ENCODE measurements at regions not wholly inside any gene's neighbourhood (a gene's known extent, or its start where the extent isn't known, plus 50 kb on each side); places are given as distances from the start of the nearest gene placed in this dataset.

- H3K4me3 ChIP-seq = no peak overlapping the region
- intact Hi-C loops (cut with DNase I; ENCODE audit: low total_unique reads) = loop anchor here (5.0 kb wide), 1 partner anchor 246 kb away; no protein-coding TSS in a partner anchor
- H3K36me3 ChIP-seq = no peaks in the 10 kb centered on the region
- DNase-seq = no peak
- H3K27me3 ChIP-seq (replicated peaks in 1 of 7) = peaks cover 0 to 25% (median 0%) of the 10 kb centered on the region in 7 donors
- TF ChIP-seq POLR2A (IDR thresholded peaks at IDR 0.05) (no peak), CTCF (IDR thresholded peaks at IDR 0.05 in 8 of 11, conservative IDR thresholded peaks at IDR 0.05 in 3 of 11) (no peak), POLR2AphosphoS5 (IDR thresholded peaks at IDR 0.05) (no peak)
- 75 to 96% (median 82%) methylated on average over 5 of the region's 5 CpGs for WGBS, 5 donors
- no peak overlapping the region for H3K27ac ChIP-seq
- H3K4me1 ChIP-seq = peaks cover 13 to 35% (median 24%) of the 10 kb centered on the region in 6 donors
- H3K9me3 ChIP-seq = no peaks in the 10 kb centered on the region
These were observed 146.1 kb downstream of the SMAD6 start for GRCh38 chr15:66848116-66848515.

- TF ChIP-seq POLR2A (IDR thresholded peaks at IDR 0.05) = no peak
- Histone ChIP-seq H3K9me3 (no peaks in the 10 kb centered on the region), H3K27me3 (replicated peaks in 1 of 7) (peaks cover 0 to 25% (median 0%) of the 10 kb centered on the region in 7 donors), H3K36me3 (no peaks in the 10 kb centered on the region), H3K27ac (no peak overlapping the region), H3K4me3 (no peak overlapping the region), H3K4me1 (peaks cover 7 to 31% (median 17%) of the 10 kb centered on the region in 6 donors)
- no peak for DNase-seq
- intact Hi-C loops (cut with DNase I; ENCODE audit: low total_unique reads) = loop anchor here (5.0 kb wide), 1 partner anchor 247 kb away; no protein-coding TSS in a partner anchor
- 83 to 97% (median 90%) methylated on average over 6 to 9 of the region's 9 CpGs for WGBS, 5 donors
These were observed 146.8 kb downstream of the SMAD6 start for GRCh38 chr15:66848686-66849392.

GRCh38 chr15:66849393-66849745, 147.3 kb downstream of the SMAD6 start:
- Histone ChIP-seq H3K4me1 (peaks cover 7 to 26% (median 14%) of the 10 kb centered on the region in 6 donors), H3K4me3 (no peak overlapping the region), H3K36me3 (no peaks in the 10 kb centered on the region), H3K27ac (no peak overlapping the region), H3K9me3 (no peaks in the 10 kb centered on the region), H3K27me3 (replicated peaks in 1 of 7) (peaks cover 0 to 28% (median 0%) of the 10 kb centered on the region in 7 donors)
- no peak for TF ChIP-seq POLR2AphosphoS5 (IDR thresholded peaks at IDR 0.05)
- no peak for TF ChIP-seq CTCF (IDR thresholded peaks at IDR 0.05 in 8 of 11, conservative IDR thresholded peaks at IDR 0.05 in 3 of 11)
- WGBS, 5 donors = 80 to 100% (median 94%) methylated on average over 3 of the region's 3 CpGs
- peak; percentile 32 for DNase-seq
- intact Hi-C loops (cut with DNase I; ENCODE audit: low total_unique reads) = loop anchor here (5.0 kb wide), 1 partner anchor 247 kb away; no protein-coding TSS in a partner anchor

DNA sequence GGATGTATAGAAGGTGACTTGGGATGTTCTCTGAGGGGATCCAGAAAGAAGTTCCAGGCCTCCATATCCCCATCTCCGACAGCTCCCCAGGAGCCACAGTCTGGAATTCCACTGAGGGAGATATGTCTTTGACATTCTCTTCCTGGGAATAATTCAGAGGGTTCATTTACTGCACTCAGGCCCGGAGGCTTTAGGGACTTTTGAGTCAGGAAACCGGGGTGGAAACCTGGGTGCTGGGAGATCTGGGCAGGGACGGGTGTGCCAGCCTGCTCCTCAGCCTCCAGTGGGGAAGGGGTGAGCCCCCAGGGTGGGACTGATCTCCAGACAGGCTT, 147.7 kb downstream of the SMAD6 start:
- intact Hi-C loops (cut with DNase I; ENCODE audit: low total_unique reads) = loop anchor here (5.0 kb wide), 2 partner anchors 232 to 247 kb away; no protein-coding TSS in a partner anchor
- WGBS, 5 donors = 72 to 84% (median 81%) methylated on average over 4 of the region's 4 CpGs
- Histone ChIP-seq H3K27ac (peak overlapping the region in 1 of 8 donors; percentile 22), H3K9me3 (no peaks in the 10 kb centered on the region), H3K4me3 (no peak overlapping the region), H3K27me3 (replicated peaks in 1 of 7) (peaks cover 0 to 32% (median 0%) of the 10 kb centered on the region in 7 donors), H3K4me1 (peaks cover 7 to 25% (median 14%) of the 10 kb centered on the region in 6 donors), H3K36me3 (no peaks in the 10 kb centered on the region)
- no peak for DNase-seq
- no peak for TF ChIP-seq CTCF (IDR thresholded peaks at IDR 0.05 in 8 of 11, conservative IDR thresholded peaks at IDR 0.05 in 3 of 11)
- no peak for TF ChIP-seq POLR2A (IDR thresholded peaks at IDR 0.05)
- no peak for TF ChIP-seq POLR2AphosphoS5 (IDR thresholded peaks at IDR 0.05)

Data from spleen (tissue), 11 donors.